IPS-NIHi11 (cell line): ENCODE measurements at regions not wholly inside any gene's neighbourhood (a gene's known extent, or its start where the extent isn't known, plus 50 kb on each side); places are given as distances from the start of the nearest gene placed in this dataset.

Experiments used
- DNase-seq: peaks from one replicate; pipeline ENCODE4 v3.0.0; 2012; ENCODE audit warnings: mixed read lengths, low spot score

- no peak for DNase-seq
Observed at GRCh38 chr9:21669701-21670100, 132.7 kb upstream of the MTAP start.

DNA sequence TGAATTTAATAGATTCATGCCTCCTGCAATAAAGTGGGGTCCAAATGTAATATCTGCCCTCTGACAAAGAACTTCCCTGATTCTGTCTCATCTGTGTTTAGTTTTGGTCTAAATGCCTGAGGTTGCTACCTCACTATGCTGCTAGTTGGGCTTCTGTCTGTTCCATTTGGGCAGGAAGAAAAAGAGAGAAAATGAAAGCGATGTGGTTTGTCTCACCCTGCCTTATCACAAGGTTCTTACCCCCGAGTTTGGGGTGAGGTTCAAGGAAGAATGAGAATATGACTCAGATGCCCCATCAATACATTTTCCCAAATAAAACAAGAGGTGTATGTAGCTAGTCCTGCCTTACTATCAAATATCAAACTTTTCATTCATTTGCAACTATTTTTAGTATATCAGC, 132.1 kb upstream of the MTAP start:
- no peak for DNase-seq

DNA sequence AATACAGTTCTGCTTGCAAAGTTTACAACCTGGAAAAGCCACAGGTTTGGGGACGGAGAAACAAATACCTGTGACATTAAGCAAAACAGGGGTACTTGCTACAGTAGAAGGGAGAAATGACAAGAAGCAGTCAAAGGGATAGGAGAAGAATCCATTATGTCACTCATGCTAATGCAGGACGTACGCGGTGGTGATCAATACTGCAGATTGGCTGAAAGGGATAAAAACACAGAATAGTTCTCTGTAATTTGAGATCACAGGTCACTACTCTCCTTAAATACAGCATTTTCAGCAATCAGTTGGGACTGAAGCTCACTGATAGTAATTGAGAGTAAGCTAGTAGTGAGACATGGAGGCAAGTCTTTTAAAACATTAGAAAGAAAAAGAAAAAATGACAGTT, 130.3 kb upstream of the MTAP start:
- no peak for DNase-seq

DNA sequence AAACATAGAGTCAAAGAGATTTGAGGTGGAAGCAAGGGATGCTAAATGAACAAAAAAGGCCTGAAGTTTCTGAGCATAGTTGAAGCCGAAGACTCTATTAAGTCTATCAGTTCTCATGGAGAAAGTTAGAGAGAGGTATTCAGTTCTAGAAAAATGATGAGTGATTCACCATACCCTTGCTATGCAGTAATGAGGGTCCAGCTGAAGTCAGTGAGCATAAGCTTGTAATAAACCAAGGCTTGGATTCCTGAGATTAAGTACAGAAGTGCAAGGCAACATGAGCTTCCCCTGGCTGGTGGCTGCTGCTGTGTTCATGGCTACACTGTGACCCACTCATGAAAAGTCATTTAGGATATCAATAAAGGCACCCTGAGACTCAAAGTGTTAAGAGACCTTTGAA, 129.7 kb upstream of the MTAP start:
- no peak for DNase-seq

- no peak for DNase-seq
Observed at GRCh38 chr9:21674894-21675293, 127.5 kb upstream of the MTAP start.

GRCh38 chr9:21677387-21677786, 125.0 kb upstream of the MTAP start:
- no peak for DNase-seq

GRCh38 chr9:21677834-21678233, 124.6 kb upstream of the MTAP start:
- no peak for DNase-seq

- no peak for DNase-seq
Observed at GRCh38 chr9:21679432-21679831, 123.0 kb upstream of the MTAP start.

DNA sequence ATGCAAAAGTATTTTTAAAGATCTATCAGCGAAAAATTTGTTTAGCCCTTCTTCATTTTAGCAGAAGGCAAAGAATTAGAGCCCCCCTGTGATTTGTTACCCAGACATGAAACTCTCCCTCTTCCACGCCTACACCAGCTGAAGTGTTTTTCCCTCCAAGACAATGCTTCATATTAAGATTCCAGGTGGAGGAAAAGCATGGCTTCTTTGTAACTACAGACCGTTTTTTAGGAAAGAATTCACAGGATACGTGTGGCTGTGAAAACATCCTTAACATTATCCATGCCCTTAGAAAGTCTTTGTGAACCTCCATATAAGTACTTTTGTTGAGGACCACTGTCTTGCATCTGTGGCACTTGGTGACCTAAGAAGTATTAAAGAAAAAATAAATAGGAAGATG, 121.8 kb upstream of the MTAP start:
- DNase-seq = no peak

DNA sequence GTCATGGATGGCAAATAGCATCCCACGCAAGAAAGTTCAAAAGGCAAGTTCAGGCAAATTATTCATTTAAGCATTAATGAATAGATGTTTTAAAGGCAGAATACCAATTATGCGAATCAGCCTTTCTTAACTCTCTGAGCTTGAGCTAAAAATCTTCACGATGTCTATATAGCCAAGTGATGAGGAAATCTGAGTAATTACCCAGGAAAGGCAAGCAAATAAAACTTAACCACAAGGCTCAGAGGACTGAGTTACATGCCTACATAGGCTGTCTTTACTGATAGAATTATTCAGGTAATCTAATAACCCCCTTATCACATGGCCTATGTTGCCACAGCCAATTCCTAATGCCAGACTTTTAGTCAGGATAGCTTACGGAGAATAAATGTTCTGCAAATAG, 120.8 kb upstream of the MTAP start:
- no peak for DNase-seq

DNA sequence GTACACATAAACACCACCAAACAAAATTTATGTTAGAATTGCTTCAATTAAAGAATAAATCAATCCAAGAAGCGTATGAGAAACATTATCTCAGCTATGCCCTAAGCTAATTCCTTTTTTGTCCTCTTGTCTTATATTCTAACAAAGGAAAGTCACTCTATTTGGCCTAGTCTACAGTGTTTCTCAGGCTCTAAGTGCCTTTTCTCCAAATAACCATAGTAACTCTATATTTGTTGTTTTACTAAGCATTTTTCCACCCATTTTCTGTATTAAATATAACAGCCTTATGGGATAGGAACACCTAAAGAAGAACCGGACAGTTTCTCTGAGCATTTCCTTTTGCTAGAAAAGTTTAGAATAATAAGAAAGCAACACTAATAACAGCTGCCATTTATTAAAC, 120.1 kb upstream of the MTAP start:
- no peak for DNase-seq

DNA sequence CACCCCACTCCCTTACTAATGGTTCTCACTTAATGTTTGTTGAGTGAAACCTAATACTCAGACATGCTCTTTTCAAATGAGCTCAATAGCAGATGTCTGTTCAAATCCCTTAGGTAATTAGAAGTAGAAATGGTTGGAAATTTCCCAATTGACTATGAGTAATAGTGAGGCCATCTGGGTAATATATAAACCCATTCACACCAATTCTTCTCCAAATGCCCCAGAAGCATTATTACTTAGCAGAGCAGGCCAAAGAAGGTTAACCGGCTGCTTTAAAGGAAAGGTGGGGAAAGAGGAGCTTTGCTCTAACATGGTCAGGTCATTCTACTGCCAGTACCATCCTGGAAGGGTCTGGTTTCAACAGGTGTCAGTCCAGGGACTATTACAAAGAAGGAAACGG, 119.5 kb upstream of the MTAP start:
- DNase-seq = no peak

DNA sequence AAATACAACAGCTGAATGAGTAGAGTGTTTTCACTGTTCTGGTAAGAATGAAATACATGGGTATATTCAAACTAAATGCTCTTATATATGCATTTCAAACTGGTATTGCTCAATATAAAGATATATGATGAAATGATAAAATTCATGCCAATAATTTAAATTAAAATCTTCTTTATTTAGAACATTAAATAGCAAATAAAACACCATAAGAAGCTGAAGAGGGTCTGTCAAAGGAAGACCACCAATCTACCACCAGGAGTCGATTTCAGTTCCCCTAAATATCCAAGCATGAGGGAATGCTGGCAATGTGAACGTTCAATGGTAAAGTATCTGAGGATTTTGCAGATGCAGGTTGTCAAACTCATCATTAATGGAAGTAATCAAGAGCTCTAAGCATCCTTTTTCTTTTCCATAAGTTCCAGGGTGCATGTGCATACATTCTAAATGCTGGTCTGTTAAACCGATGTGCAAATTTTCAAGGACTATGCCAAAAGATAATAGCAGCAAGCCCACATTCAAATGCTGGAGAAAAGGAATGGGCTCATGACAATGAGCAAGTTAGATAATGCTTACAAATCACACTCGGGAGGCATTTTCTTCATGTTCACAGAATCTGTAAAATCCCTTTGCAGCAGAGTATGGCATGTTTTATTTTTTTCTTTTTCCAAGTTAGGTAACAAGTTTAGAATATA, 118.8 kb upstream of the MTAP start:
- DNase-seq = no peak

DNA sequence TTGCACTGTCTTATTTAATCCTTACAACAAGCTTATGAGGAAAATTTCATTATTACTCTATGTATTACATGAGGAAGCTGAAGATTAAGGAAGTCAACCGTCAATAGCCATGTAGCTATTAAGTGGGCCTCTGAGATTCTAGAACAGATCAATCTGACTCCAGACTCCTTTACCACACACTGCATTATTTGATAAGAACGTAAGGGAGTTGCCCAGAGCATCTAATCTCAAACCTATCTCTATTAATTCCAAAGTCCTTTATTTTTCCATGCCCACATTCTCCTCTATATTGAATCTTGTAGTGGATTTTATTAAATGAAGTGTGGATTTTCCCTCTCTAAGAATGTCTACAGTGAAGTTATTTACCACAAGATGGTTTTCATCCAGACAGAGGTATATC, 118.2 kb upstream of the MTAP start:
- DNase-seq = no peak

- DNase-seq = no peak
Observed at GRCh38 chr9:21684831-21685362, 117.5 kb upstream of the MTAP start.

DNA sequence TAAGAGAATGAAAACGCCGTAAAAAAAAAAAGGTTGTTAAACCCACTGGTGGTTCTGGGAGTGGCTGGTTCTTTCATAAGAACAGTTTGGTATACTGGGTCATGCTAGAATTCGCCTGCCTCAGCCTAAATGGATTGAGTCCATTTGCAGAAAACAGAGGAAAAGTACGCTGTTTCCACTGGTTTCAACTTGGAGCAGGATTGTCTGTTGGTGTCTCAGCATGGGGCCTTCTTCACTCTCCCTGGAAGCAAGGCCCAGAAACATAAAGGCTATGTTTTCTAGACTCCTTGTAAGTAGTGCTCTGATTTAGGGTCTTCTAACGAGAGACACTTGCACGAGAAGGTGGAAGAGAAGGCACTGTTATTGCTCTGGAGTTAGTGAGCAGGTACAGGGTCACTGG, 116.9 kb upstream of the MTAP start:
- no peak for DNase-seq

DNA sequence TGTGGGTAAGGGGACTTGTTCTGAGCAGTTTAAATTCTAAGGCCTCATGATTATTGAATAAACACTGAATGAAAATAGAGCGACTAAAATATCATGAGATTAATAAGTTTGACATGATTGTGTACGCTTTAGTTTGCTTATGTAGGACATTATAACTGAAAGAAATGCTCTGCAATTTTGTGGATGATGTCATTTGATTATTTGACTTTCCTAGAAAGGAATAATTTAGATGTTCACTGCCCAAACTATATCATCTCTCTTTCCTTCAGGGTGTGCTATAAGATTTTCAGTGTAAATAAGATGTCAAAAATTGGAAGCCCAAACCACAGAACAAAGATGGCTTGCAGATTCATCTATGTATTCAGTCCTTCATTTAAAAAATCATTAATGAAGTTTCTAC, 115.7 kb upstream of the MTAP start:
- DNase-seq = no peak

DNA sequence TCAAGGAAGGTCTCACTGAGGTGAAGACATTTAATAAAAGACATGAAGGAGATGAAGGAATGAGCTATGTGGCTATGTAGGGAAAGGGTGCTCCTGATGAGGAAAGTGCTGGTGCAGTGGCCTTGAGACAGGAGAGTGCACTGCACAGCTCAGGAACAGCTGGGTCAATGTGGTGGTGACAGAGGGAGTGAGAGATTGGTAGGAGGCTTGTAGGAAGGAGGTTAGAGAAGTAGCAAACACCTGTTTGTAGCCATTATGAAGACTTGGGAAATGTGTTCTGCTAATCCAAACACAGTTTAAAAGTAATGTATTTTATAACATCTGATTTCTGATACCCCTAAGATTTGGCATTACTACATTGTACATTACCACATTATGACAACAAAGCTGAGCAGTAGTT, 115.1 kb upstream of the MTAP start:
- no peak for DNase-seq

GRCh38 chr9:21688108-21689102, 114.0 kb upstream of the MTAP start:
- no peak for DNase-seq

- no peak for DNase-seq
Observed at GRCh38 chr9:21689854-21690253, 112.6 kb upstream of the MTAP start.

GRCh38 chr9:21690561-21690960, 111.9 kb upstream of the MTAP start:
- DNase-seq = no peak

GRCh38 chr9:21692390-21692789, 110.0 kb upstream of the MTAP start:
- no peak for DNase-seq

GRCh38 chr9:21694424-21694823, 108.0 kb upstream of the MTAP start:
- DNase-seq = no peak
